Colon (tissue), 2 donors: ENCODE measurements at regions not wholly inside any gene's neighbourhood (a gene's known extent, or its start where the extent isn't known, plus 50 kb on each side); places are given as distances from the start of the nearest gene placed in this dataset.

Experiments used
- FAIRE-seq: peaks from 2 replicates; lab custom pipeline; 2012; peaks lifted over from hg19 to GRCh38; lab: Jason Lieb, UNC
- donor health status: control.
- donor health status: control.

DNA sequence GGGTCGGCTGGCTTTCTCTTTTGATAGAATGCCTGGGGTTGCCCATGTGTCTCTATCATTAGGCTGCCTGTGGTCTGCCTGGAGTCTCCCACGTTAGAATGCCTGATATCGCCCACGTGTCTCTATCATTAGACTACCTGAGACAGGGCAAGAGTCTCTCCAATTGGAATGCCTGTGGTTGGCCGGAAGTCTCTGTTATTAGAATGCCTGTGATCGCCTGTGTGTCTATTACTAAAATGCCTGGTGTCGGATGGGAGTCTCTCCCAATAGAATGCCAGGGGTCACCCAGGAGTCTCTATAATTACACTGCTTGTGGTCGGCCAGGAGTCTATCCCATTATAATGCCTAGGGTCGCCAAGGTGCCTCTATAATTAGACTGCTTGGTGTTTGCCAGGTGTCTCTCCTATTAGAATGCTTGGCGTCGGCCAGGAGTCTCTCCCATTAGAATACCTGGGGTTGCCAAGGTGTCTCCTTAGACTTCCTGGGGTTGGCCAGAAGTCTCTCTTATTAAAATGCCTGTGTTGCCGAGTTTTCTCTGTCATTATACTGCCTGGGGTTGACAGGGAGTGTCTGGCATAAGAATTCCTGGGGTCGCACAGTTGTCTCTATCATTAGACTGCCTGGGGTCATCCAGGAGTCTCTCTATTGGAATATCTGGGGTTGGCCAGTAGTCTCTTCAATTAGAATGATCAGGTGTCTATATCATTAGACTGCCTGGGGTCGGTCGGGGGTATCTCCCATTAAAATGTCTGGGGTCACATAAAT, 2272.8 kb downstream of the TP53TG3F start:
- no peak for FAIRE-seq

GRCh38 chr16:35733278-35733965, 2274.0 kb downstream of the TP53TG3F start:
- FAIRE-seq = no peak

- no peak for FAIRE-seq
Measured at GRCh38 chr16:35733971-35734702, 2274.7 kb downstream of the TP53TG3F start.

GRCh38 chr16:35734728-35735402, 2275.5 kb downstream of the TP53TG3F start:
- no peak for FAIRE-seq

- FAIRE-seq = no peak
Measured at GRCh38 chr16:35735403-35736251, 2276.2 kb downstream of the TP53TG3F start.

DNA sequence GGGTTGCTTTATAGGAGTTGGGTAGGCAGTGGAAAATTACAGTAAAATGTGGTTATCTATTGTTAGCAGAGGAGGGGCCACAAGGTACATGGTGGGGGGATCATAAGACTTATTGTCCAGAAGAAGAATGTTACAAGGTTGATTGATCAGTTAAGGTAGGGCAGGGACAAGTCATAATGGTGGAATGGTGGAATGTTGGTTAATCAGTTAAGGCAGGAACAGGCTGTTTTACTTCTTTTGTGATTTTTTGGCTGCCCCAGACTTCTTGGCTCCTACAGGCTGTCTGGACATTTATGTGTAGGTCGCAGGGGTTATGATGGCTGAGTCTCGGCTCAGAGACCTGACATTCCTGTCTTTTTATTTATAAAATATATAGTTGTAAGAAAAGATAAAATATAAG, 2277.1 kb downstream of the TP53TG3F start:
- FAIRE-seq = no peak

DNA sequence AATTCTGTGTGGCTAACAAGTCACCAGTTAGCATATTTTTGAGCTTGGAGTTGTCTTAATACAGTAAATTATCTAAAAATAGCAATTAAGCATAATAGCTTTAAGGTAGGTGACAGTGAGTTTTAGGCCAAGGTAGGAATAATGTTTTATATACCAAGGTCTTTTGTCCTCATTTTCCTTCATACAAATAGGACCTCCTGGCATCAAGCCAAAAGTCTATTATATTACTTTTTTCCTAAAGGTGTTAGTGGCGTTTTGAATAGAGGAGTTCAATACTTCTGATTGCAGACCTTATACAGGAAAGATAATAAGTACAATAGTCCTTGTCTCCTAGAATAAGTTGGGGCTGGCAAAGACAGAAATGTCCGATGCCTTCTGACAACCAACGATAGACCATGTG, 2277.7 kb downstream of the TP53TG3F start:
- FAIRE-seq = no peak

- FAIRE-seq = no peak
Measured at GRCh38 chr16:35741546-35741945, 2282.1 kb downstream of the TP53TG3F start.

GRCh38 chr16:35743101-35743692, 2283.8 kb downstream of the TP53TG3F start:
- FAIRE-seq = no peak

- FAIRE-seq = no peak
Measured at GRCh38 chr16:35744084-35744483, 2284.7 kb downstream of the TP53TG3F start.

- FAIRE-seq = no peak
Measured at GRCh38 chr16:35744726-35745125, 2285.3 kb downstream of the TP53TG3F start.

- FAIRE-seq = no peak
Measured at GRCh38 chr16:35745191-35745590, 2285.8 kb downstream of the TP53TG3F start.

- no peak for FAIRE-seq
Measured at GRCh38 chr16:35745821-35746248, 2286.4 kb downstream of the TP53TG3F start.

DNA sequence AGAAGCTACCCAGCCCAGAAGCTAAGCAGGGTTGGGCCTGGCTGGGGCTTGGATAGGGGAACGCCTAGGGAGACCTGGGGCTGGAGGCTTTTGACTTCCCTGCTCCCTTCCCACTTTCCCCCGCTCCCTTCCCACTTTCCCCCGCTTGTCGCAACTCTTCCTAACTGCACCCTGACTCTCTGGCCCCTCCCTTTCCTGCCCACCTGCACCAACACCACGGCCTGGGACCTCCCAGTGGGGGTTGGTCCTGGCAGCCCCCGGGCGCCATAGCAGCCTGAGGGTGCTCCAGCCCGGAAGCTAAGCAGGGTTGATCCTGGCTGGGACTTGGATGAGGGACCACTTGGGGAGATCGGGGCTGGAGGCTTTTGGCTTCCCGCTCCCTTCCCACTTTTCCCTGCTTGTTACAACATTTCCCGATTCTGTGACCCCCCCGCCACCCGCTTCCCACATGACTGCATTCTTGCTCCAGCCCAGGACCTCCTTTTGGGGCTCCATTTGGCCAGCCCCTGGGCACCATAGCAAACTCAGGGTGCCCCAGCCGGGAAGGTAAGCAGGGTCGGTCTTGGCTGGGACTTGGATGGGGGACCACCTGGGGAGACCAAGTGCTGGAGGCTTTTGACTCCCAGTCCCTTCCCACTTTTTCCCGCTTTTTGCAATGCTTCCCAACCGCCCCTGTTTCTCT, 2287.0 kb downstream of the TP53TG3F start:
- no peak for FAIRE-seq

- no peak for FAIRE-seq
Measured at GRCh38 chr16:35746963-35747657, 2287.7 kb downstream of the TP53TG3F start.

DNA sequence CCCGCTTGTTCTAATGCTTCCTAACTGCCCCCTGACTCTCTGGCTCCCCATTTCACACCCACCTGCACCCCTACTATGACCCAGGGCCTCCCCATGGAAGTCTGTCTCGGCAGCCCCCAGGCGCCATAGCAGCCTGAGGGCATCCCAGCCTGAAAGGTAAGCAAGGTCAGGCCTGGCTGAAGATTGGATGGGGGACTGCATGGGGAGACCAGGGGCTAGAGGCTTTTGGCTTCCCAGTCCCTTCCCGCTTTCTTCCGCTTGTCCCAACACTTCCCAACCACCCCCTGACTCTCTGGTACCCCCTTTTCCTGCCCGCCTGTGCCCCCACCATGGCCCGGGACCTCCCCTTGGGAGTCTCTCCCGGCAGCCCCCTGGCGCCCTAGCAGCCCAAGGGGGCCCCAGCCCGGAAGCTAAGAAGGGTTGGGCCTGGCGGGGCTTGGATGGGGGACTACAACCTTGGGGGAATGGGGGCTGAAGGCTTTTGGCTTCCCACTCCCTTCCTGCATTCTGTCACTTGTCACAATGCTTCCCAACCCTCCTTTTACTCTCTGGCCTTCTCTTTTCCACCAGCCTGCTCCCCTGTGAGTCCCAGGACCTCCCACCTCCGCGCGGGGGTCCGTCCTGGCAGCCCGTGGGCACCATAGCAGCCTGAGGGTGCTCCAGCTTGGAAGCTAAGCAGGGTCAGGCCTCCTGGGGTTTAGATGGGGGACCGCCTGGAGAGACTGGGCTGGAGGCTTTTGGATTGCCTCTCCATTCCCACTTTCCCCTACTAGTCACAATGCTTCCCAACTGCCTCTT, 2288.4 kb downstream of the TP53TG3F start:
- FAIRE-seq = no peak

GRCh38 chr16:35748621-35749252, 2289.3 kb downstream of the TP53TG3F start:
- FAIRE-seq = no peak
